ENCODE measurements at regions not wholly inside any gene's neighbourhood (a gene's known extent, or its start where the extent isn't known, plus 50 kb on each side); places are given as distances from the start of the nearest gene placed in this dataset.

- TF ChIP-seq, protein P1, sequence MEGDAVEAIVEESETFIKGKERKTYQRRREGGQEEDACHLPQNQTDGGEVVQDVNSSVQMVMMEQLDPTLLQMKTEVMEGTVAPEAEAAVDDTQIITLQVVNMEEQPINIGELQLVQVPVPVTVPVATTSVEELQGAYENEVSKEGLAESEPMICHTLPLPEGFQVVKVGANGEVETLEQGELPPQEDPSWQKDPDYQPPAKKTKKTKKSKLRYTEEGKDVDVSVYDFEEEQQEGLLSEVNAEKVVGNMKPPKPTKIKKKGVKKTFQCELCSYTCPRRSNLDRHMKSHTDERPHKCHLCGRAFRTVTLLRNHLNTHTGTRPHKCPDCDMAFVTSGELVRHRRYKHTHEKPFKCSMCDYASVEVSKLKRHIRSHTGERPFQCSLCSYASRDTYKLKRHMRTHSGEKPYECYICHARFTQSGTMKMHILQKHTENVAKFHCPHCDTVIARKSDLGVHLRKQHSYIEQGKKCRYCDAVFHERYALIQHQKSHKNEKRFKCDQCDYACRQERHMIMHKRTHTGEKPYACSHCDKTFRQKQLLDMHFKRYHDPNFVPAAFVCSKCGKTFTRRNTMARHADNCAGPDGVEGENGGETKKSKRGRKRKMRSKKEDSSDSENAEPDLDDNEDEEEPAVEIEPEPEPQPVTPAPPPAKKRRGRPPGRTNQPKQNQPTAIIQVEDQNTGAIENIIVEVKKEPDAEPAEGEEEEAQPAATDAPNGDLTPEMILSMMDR (IDR thresholded peaks at IDR 0.05), result no peak
- Histone ChIP-seq H3K36me3 (no peaks in the 10 kb centered on the region), H3K9me3 (no peaks in the 10 kb centered on the region), H3K27ac (no peak overlapping the region), H3K4me3 (no peak overlapping the region), H3K4me1 (peaks cover 6% of the 10 kb centered on the region), H3K27me3 (no peaks in the 10 kb centered on the region)
- intact Hi-C loops (cut with DNase I), result no loop called here
- ATAC-seq (no peak), DNase-seq (no peak)
Observed at GRCh38 chr4:123822353-123822752, 425.8 kb downstream of the SPRY1 start.

DNA sequence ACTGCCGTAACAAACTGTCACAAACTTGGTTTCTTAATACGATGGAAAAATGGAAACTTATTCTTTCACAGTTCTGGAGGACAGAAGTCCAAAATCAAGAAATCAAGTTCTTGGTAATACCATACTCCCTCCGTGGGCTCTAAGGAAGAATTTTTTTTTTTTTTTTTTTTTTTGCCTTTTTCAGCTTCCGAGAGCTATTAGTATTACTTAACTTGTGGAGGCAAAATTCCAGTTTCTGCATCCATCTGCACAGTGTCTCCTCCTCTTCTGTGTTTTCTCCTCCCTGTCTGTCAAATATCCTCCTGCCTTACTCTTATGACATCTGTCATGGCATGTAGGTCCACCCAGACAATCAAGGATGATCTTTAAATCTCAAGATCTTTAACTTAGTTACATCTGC lies 426.6 kb downstream of the SPRY1 start:
- ATAC-seq, result no peak

DNA sequence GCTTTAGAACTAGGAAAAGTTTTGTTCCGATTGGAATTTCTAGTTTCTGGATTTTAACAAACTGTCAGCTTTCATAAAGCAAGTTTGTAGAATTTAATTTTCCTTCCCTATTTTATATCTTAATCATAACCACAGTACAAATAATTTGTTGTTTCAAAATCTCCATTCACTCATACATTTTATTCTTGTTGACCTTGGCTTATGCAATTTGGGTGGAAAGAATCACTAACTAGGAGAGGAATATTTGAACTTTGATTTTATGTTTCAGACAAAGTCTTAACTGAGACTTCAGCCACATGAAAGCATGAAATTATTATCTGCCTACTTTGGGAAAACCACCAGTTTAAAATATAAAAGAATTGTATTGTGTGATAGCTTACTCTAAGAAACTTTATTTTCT lies 427.9 kb downstream of the SPRY1 start:
- Histone ChIP-seq H3K27ac (no peak overlapping the region), H3K4me3 (no peak overlapping the region), H3K9me3 (no peaks in the 10 kb centered on the region), H3K36me3 (no peaks in the 10 kb centered on the region), H3K4me1 (peaks cover 6% of the 10 kb centered on the region), H3K27me3 (no peaks in the 10 kb centered on the region)
- DNase-seq (no peak), ATAC-seq (no peak)
- TF ChIP-seq, protein P1 (IDR thresholded peaks at IDR 0.05), result no peak
- intact Hi-C loops (cut with DNase I), result no loop called here

More for the DNA sequence above, 426.6 kb downstream of the SPRY1 start:
- Histone ChIP-seq H3K4me1 (peaks cover 6% of the 10 kb centered on the region), H3K27ac (no peak overlapping the region), H3K9me3 (no peaks in the 10 kb centered on the region), H3K27me3 (no peaks in the 10 kb centered on the region), H3K36me3 (no peaks in the 10 kb centered on the region), H3K4me3 (no peak overlapping the region)
- DNase-seq, result no peak
- TF ChIP-seq, protein P1 (IDR thresholded peaks at IDR 0.05), result no peak
- intact Hi-C loops (cut with DNase I), result no loop called here

DNA sequence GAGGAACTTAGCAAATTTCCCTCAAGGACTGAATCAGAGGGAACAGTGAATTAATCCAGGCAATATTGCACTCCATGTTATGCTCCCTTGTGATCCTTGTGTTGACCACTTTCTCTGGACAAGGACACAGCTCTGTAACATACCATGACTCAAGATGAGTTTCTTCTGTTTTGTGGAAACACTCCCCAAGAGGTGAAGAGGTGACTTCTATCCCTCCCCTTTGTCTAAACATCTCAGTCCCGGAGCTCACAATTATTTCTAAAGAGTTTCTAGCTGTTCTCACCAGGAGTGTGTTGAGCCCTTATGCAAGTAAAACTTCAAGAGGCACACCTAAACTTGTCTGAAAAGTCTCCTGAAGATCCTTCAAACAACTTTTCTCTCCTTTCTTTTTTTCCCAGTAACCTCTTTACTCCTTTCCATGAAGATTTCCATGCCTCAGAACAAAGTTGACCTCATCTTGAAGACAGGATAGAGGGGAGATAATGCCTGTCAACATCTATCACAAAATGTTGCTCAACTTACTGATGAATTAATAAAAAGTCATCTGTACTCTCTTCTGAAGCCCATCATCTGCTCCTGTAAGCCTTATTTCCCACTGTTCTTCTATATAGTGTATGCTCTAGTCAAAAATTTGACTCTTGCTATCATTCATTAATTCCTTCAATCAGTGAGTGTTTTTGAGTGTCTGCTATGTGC lies 429.1 kb downstream of the SPRY1 start:
- Histone ChIP-seq H3K4me3 (no peak overlapping the region), H3K27ac (no peak overlapping the region), H3K27me3 (no peaks in the 10 kb centered on the region), H3K36me3 (no peaks in the 10 kb centered on the region), H3K9me3 (no peaks in the 10 kb centered on the region), H3K4me1 (peaks cover 6% of the 10 kb centered on the region)
- DNase-seq (no peak), ATAC-seq (no peak)
- TF ChIP-seq, protein P1 (IDR thresholded peaks at IDR 0.05), result no peak
- intact Hi-C loops (cut with DNase I), result no loop called here

- Histone ChIP-seq H3K4me3 (no peak overlapping the region), H3K27me3 (no peaks in the 10 kb centered on the region), H3K27ac (no peak overlapping the region), H3K4me1 (peaks cover 12% of the 10 kb centered on the region), H3K36me3 (no peaks in the 10 kb centered on the region), H3K9me3 (no peaks in the 10 kb centered on the region)
- no peak for ATAC-seq
- TF ChIP-seq, protein P1 (IDR thresholded peaks at IDR 0.05), result no peak
- intact Hi-C loops (cut with DNase I), result no loop called here
- no peak for DNase-seq
Observed at GRCh38 chr4:123826896-123827295, 430.3 kb downstream of the SPRY1 start.

- Histone ChIP-seq H3K27me3 (no peaks in the 10 kb centered on the region), H3K4me1 (peaks cover 13% of the 10 kb centered on the region), H3K36me3 (no peaks in the 10 kb centered on the region), H3K9me3 (no peaks in the 10 kb centered on the region), H3K27ac (no peak overlapping the region), H3K4me3 (no peak overlapping the region)
- DNase-seq, result no peak
- intact Hi-C loops (cut with DNase I), result no loop called here
- ATAC-seq, result no peak
- TF ChIP-seq, protein P1 (IDR thresholded peaks at IDR 0.05), result no peak
Observed at GRCh38 chr4:123827511-123827910, 430.9 kb downstream of the SPRY1 start.
